ENCODE measurements at regions not wholly inside any gene's neighbourhood (a gene's known extent, or its start where the extent isn't known, plus 50 kb on each side); places are given as distances from the start of the nearest gene placed in this dataset. TPM values are rescaled to one million over a fixed set of nuclear protein-coding genes. Genes with fewer than 3 reads are reported as not detected.

DNA sequence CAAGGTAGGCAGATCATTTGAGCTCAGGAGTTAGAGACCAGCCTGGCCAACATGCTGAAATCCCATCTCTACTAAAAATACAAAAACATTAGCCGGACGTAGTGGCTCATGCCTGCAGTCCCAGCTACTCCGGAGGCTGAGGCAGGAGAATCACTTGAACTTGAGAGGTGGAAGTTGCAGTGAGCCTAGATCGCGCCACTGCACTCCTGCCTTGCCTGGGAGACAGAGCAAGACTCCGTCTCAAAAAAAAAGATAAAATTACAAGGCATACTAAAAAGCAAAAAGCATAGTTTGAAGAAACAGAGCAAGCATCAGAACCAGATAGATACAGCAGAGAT, 61.2 kb upstream of the CDC42BPA start:
- FAIRE-seq (no peak), DNase-seq (ENCODE audit: low spot score in 2 of 2) (no peak)

DNA sequence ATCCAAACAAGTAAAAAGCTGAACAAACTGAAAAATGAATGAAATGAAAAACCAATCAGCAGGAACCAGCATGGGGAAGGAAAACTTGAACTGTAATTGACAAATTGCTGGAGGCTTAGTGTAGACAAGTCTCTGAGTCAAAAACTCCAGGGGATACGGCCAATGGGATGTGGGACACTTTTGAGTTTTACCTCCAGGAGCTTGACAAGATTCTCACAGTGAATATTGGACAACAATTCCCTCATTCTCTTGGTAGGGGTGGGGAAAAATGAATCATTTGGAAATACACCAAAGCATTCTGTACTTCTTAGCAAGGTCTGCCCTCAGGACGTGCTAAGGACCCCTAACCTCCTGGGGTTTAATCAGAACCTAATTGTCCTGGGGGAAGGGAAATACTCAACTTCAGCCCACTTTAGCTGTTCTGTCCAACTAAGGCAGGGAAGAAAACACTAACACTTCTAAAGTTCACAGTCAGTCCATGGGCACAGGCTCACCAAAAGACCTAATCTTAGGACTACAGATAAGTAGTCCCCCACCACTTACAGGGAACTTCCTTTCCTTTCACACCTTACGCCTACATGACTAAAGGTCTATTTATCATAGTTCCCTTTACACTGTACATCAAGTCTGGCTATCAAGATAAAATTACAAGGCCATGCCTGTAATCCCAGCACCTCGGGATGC, 60.7 kb upstream of the CDC42BPA start:
- DNase-seq (ENCODE audit: low spot score in 2 of 2) (no peak), FAIRE-seq (no peak)

DNA sequence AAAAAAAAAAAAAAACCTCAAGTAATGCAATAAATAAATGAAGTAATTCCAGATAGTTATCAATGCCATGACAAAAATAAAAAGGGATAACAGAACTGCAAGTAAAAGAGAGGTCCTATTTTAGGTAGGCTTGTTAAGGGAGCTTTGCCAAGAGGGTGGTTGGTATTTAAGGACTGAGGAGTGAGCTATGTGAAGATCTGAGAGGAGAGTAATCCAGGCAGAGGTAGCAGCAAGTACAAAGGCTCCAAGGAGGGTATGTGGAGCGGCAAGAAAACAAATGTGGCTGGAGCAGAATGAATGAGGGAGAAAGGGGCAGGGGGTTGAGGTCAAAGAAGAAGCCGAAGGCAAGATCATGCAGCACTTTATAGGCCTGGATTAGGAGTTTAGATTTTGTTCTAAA, 59.9 kb upstream of the CDC42BPA start:
- DNase-seq (ENCODE audit: low spot score in 2 of 2) (no peak), FAIRE-seq (no peak)

DNA sequence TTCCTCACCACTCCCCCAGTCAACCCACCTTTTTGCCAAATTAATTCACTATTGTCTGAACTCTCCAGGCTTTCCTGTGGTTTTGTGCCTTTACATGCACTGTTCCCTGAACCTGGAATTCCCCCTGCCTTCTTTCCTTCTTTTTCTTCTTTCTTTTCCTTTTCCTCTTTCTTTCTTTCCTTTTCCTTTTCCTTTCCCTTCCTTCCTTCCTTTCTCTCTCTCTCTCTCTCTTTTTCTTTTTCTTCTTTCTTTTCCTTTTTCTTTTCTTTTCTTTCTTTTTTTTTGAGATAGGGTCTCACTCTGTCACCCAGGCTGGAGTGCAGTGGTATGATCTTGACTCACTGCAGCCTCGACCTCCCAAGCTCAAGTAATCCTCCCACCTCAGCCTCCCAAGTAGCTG, 56.6 kb upstream of the CDC42BPA start:
- FAIRE-seq = no peak

DNA sequence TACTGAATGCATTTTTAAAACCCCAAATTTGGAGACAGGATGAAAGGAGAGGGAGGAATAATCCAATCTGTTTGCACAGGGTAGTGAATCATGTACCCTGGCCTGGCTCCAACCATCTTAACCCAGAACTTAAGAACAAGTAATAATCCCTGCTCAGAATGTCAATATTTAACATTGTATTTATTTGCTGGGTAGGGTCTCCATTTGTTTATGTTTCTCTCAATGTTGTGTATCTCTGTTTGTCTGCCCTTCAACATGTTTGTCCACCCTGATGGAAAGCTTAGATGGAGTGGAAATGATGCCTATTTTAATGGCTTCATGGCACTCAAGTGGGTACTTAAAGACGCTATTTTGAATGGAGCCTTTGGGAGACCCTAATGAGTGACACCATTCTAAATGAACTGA, 54.4 kb upstream of the CDC42BPA start:
- DNase-seq (ENCODE audit: low spot score in 2 of 2) = no peak
- no peak for FAIRE-seq

More for the DNA sequence above, 56.6 kb upstream of the CDC42BPA start:
- DNase-seq (ENCODE audit: low spot score in 2 of 2) = no peak

DNA sequence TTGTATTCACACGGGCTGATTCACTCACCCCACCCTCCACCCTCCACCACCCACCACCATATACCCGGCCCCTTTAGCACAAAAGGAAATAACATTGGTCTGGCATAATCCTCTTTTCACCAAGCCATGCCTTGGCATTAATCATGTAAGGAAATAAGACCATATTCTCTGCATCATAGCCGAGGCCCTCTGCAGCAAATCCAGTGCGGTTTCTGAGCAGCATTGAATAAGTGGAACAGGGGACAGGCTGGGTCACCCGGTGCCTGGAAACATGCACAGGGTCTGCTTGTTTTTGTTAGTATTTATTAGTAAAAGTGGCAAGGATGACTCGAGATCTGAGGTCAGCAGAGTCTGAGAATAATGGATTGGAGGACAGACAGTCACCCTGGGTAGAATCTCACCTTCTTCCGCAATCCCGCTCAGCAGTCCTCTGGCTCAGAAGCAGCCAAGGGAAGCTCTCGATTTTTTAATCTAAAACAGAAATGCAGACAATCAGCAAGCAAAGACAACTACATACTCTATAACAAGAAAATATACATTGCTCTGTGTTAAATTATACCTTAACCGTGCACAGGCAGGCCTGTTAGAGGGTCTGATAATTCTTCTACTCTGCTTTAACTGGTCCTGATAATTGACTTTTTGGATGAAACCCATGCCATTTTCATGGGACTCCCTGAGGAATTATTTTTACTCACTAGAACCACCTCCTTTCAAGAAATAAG, 52.4 kb upstream of the CDC42BPA start:
- no peak for DNase-seq (ENCODE audit: low spot score in 2 of 2)

DNA sequence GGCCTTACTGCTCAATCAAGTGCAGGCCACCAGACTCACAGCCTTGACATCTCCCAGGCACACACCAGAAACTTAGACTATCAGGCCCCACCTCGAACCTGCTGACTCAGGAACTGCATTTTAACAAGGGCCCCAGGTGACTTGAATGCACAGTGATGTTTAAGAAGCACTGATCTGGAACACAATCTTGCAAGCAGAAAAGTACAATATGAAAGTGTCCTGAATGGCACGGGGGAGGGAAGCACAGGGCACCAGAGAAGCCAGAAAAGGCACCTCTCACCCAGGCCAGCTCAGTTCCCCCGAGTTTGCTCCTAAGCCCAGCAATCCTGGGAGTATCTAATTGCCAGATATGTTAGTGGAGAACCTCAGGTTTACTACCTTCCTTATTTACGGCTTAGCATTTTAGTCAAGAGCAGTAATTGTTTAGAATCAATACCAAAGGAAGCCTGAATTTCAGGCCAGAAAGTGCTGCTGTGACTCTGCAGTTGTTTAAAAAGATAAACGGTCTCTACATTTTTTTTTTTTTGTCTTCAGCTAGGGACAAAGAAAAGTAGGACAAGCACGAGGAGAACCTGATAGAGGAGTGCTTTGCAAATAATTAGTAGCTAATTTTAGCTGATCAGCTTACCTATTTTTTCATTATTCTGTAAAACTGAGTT, 50.9 kb upstream of the CDC42BPA start:
- FAIRE-seq (no peak), DNase-seq (ENCODE audit: low spot score in 2 of 2) (no peak)

More for the DNA sequence above, 52.4 kb upstream of the CDC42BPA start:
- no peak for FAIRE-seq

Small RNA genes in the stretch of these regions (small RNA-seq; reads per million reads assigned to genes)
- gene AL451054.2 = not detected
- gene BTF3P9 = not detected
